ENCODE measurements at regions not wholly inside any gene's neighbourhood (a gene's known extent, or its start where the extent isn't known, plus 50 kb on each side); places are given as distances from the start of the nearest gene placed in this dataset.

- no peak for DNase-seq (ENCODE audit: low read depth)
- TF ChIP-seq CTCF (IDR thresholded peaks at IDR 0.05; ENCODE audit: insufficient read depth, low read depth, low read length): no peak
- no peak overlapping the region for H3K4me3 ChIP-seq (ENCODE audit: low read depth, low read length)
Observed at GRCh38 chr15:77713281-77713680, 80.6 kb upstream of the LINGO1 start.

GRCh38 chr15:77712438-77712837 lies 79.7 kb upstream of the LINGO1 start:
- H3K4me3 ChIP-seq (ENCODE audit: low read depth, low read length): no peak overlapping the region
- no peak for DNase-seq (ENCODE audit: low read depth)
- no peak for TF ChIP-seq CTCF (IDR thresholded peaks at IDR 0.05; ENCODE audit: insufficient read depth, low read depth, low read length)

GRCh38 chr15:77710637-77711036 lies 77.9 kb upstream of the LINGO1 start:
- no peak overlapping the region for H3K4me3 ChIP-seq (ENCODE audit: low read depth, low read length)
- TF ChIP-seq CTCF (IDR thresholded peaks at IDR 0.05; ENCODE audit: insufficient read depth, low read depth, low read length): no peak
- DNase-seq (ENCODE audit: low read depth): no peak

- DNase-seq (ENCODE audit: low read depth): no peak
- no peak overlapping the region for H3K4me3 ChIP-seq (ENCODE audit: low read depth, low read length)
- TF ChIP-seq CTCF (IDR thresholded peaks at IDR 0.05; ENCODE audit: insufficient read depth, low read depth, low read length): no peak
Observed at GRCh38 chr15:77710206-77710605, 77.5 kb upstream of the LINGO1 start.

- no peak for TF ChIP-seq CTCF (IDR thresholded peaks at IDR 0.05; ENCODE audit: insufficient read depth, low read depth, low read length)
- no peak for DNase-seq (ENCODE audit: low read depth)
Observed at GRCh38 chr15:77709135-77709886, 76.6 kb upstream of the LINGO1 start.

GRCh38 chr15:77706482-77707244 lies 74.0 kb upstream of the LINGO1 start:
- no peak for DNase-seq (ENCODE audit: low read depth)
- H3K4me3 ChIP-seq (ENCODE audit: low read depth, low read length): no peak overlapping the region
- no peak for TF ChIP-seq CTCF (IDR thresholded peaks at IDR 0.05; ENCODE audit: insufficient read depth, low read depth, low read length)

More at GRCh38 chr15:77709135-77709886, 76.6 kb upstream of the LINGO1 start:
- H3K4me3 ChIP-seq (ENCODE audit: low read depth, low read length): no peak overlapping the region

Measured in fibroblast of villous mesenchyme (primary cell).